ENCODE measurements at regions not wholly inside any gene's neighbourhood (a gene's known extent, or its start where the extent isn't known, plus 50 kb on each side); places are given as distances from the start of the nearest gene placed in this dataset.
A peak's percentile ranks its signal among the peaks of the same experiment; 100 is the strongest.
"Not testable (repeated sequence)": the region's sequence is repeated elsewhere in the genome, so short reads cannot be mapped to it uniquely, and the experiment has no call there.

DNA sequence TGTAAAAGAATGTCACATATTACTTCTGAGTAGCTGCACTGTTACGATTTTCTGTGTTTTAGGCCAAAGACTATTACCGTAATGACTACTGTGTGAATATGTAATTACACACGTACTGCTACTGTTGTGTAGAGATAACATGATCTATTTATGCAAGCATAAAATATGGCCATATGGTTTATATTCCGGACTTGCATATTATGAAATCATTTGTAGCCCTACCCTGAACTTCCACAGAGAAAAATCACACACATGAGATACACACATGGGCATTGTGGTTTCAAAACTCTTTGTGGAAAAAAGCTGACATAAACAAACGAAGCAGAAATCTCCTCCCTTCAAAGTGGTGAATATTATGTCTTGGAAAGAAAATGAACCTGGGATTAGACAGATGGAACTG is 373.0 kb upstream of the ADAMTS5 start:
- DNase-seq: no peak
- Histone ChIP-seq H3K36me3 (no peaks in the 10 kb centered on the region), H3K4me1 (no peaks in the 10 kb centered on the region), H3K27ac (no peak overlapping the region), H3K27me3 (no peaks in the 10 kb centered on the region), H3K4me3 (no peak overlapping the region), H3K9me3 (no peaks in the 10 kb centered on the region)
- TF ChIP-seq, protein P1, sequence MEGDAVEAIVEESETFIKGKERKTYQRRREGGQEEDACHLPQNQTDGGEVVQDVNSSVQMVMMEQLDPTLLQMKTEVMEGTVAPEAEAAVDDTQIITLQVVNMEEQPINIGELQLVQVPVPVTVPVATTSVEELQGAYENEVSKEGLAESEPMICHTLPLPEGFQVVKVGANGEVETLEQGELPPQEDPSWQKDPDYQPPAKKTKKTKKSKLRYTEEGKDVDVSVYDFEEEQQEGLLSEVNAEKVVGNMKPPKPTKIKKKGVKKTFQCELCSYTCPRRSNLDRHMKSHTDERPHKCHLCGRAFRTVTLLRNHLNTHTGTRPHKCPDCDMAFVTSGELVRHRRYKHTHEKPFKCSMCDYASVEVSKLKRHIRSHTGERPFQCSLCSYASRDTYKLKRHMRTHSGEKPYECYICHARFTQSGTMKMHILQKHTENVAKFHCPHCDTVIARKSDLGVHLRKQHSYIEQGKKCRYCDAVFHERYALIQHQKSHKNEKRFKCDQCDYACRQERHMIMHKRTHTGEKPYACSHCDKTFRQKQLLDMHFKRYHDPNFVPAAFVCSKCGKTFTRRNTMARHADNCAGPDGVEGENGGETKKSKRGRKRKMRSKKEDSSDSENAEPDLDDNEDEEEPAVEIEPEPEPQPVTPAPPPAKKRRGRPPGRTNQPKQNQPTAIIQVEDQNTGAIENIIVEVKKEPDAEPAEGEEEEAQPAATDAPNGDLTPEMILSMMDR (IDR thresholded peaks at IDR 0.05): no peak
- TF ChIP-seq POLR2A (IDR thresholded peaks at IDR 0.05): no peak
- intact Hi-C loops (cut with DNase I): no loop called here
- WGBS, 2 donors: 65% methylated on average over 5 of the region's 5 CpGs

DNA sequence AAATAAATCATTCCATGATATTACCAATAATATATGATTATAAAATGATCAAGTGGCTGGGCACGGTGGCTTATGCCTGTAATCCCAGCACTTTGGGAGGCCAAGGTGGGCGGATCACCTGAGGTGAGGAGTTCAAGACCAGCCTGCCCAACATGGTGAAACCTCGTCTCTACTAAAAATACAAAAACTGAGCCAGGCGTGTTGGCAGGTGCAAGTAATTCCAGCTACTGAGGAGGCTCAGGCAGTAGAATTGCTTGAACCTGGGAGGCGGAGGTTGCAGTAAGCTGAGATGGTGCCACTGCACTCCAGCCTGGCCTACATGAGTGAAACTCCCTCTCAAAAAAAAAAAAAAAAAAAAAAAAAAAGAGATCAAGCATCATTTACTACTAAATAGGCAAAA is 371.1 kb upstream of the ADAMTS5 start:
- H3K4me1 ChIP-seq; H3K27me3 ChIP-seq; H3K36me3 ChIP-seq; intact Hi-C loops (cut with DNase I); H3K9me3 ChIP-seq; H3K27ac ChIP-seq; DNase-seq; H3K4me3 ChIP-seq: not testable (repeated sequence)
- WGBS, 2 donors: 75 to 77% methylated on average over 5 of the region's 5 CpGs

DNA sequence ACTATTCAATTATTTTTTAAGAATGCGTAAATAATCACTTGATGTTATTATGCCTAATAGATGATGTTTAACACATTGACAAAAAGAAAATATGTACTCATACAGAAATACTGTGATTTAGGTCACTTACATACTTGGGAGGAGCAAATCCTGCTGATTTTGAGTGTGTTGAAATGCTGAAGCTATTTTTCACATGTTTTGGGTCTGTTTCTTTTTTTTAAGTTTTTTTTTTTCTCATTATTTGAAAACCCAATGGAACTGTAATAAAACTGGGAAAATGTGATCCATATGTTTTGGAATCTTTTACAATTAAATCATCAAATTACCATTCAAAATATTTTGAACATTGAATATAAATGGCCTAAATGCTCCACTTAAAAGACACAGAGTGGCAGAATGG is 366.2 kb upstream of the ADAMTS5 start:
- no peaks in the 10 kb centered on the region for H3K36me3 ChIP-seq
- intact Hi-C loops (cut with DNase I): no loop called here
- DNase-seq: no peak
- TF ChIP-seq POLR2A (IDR thresholded peaks at IDR 0.05): no peak
- TF ChIP-seq, protein P1 (IDR thresholded peaks at IDR 0.05): no peak
- no peak overlapping the region for H3K4me3 ChIP-seq
- H3K4me1 ChIP-seq: no peaks in the 10 kb centered on the region
- no peaks in the 10 kb centered on the region for H3K9me3 ChIP-seq
- H3K27ac ChIP-seq: no peak overlapping the region
- 90 to 95% methylated on average over 1 of the region's 1 CpG for WGBS, 2 donors
- no peaks in the 10 kb centered on the region for H3K27me3 ChIP-seq

DNA sequence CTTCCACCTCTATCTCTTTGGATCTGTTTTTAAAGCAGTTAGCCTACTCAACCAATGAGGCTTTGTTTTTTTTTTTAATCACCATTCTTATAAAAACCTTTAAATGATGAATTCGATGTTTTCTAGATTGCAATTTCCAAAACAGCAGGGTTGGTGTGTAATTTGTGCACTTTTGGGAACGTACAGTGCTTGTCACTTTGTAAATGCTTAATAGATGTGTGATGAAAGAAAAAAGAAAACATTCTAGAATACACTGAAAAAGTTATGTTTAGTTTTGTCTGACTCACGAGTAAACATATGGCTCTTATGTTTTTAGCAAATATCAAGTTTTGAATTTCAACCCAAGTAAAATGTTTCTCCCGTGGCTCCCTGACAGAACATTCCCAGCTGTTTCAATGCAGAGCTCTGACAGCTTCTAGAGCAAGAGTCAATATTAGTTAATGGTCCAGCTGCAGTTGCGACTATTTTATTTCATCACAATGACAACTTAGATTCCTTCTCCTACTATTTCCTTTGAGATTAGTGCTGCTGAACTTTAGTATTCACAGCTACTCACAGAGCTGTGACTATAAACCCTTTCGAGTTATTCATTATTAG is 362.5 kb upstream of the ADAMTS5 start:
- DNase-seq: no peak
- Histone ChIP-seq H3K36me3 (no peaks in the 10 kb centered on the region), H3K27ac (peak overlapping the region in 3 of 4 donors; percentile 18 to 63 (median 32)), H3K4me1 (no peaks in the 10 kb centered on the region), H3K27me3 (no peaks in the 10 kb centered on the region), H3K9me3 (no peaks in the 10 kb centered on the region), H3K4me3 (no peak overlapping the region)
- intact Hi-C loops (cut with DNase I): no loop called here
- TF ChIP-seq POLR2A (IDR thresholded peaks at IDR 0.05): no peak
- TF ChIP-seq, protein P1 (IDR thresholded peaks at IDR 0.05): no peak
- WGBS, 2 donors: 23 to 37% methylated on average over 6 of the region's 6 CpGs

DNA sequence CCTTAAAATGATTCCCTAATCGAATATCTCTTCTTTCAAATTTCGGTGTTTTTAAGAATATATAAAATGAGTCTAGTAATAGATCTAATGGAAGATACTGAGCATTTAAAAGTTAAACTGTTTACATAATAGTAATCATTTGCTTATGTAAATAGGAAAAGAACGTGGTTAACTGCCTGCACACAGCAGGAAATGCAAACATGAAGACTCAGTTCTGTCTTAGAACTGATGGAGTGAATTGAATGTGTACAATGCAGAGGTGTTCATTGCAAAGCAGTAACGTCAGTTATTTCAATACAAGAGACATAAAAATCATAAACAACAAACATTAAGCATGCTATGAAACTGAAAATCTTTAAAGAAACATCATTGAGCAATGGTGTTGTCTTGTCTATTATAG is 359.4 kb upstream of the ADAMTS5 start:
- Histone ChIP-seq H3K36me3 (no peaks in the 10 kb centered on the region), H3K27me3 (no peaks in the 10 kb centered on the region), H3K4me1 (no peaks in the 10 kb centered on the region), H3K27ac (no peak overlapping the region), H3K4me3 (no peak overlapping the region), H3K9me3 (no peaks in the 10 kb centered on the region)
- WGBS, 2 donors: 26 to 32% methylated on average over 4 of the region's 4 CpGs
- intact Hi-C loops (cut with DNase I): no loop called here
- no peak for DNase-seq
- TF ChIP-seq, protein P1 (IDR thresholded peaks at IDR 0.05): no peak

DNA sequence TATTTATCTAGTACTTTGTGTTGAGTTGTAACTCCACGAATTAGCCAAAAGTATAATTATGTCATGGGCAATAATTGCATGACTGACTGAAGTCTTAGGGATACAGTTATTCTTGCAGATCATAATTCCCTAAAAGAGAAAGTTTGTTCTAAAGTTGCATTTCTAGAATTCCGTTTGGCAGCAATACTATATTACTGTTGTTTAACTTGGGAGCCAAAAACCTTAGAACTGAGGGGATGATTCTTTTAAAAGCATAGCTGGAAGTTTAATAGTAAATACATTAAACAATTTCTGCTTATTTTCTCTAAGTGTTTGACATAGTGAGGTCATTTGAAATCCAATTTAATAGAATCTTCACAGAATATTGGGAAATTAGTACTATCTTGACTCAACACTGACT is 356.4 kb upstream of the ADAMTS5 start:
- 64 to 67% methylated on average over 2 of the region's 2 CpGs for WGBS, 2 donors
- Histone ChIP-seq H3K27me3 (no peaks in the 10 kb centered on the region), H3K36me3 (no peaks in the 10 kb centered on the region), H3K4me1 (no peaks in the 10 kb centered on the region), H3K27ac (no peak overlapping the region), H3K9me3 (no peaks in the 10 kb centered on the region), H3K4me3 (no peak overlapping the region)
- TF ChIP-seq POLR2A (IDR thresholded peaks at IDR 0.05): no peak
- TF ChIP-seq, protein P1 (IDR thresholded peaks at IDR 0.05): no peak
- intact Hi-C loops (cut with DNase I): no loop called here
- DNase-seq: no peak
